Esophagus muscularis mucosa (tissue), 4 donors: ENCODE measurements at regions not wholly inside any gene's neighbourhood (a gene's known extent, or its start where the extent isn't known, plus 50 kb on each side); places are given as distances from the start of the nearest gene placed in this dataset.

Source experiments
- DNase-seq: peaks from one replicate; pipeline ENCODE4 v3.0.0-alpha.2; 2017; ENCODE audit errors: extremely low spot score
- H3K27ac ChIP-seq, 4 donors: fragments of 200-600 bp; sonication (generic); replicated peaks in 1 of 4; 1 replicate in 3 of 4; 2 replicates in 1 of 4; pipeline ENCODE4 v1.5.1; 2016 to 2019; ENCODE audit warnings: mild to moderate bottlenecking in 1 of 4
- H3K27me3 ChIP-seq, 4 donors: fragments of 200-600 bp; sonication (generic); one replicate each; pipeline versions ENCODE4 v1.5.1 to v1.6.0; 2016 to 2019
- H3K36me3 ChIP-seq, 4 donors: fragments of 200-600 bp; sonication (generic); one replicate each; pipeline ENCODE4 v1.5.1; 2016 to 2019
- H3K4me1 ChIP-seq, 4 donors: fragments of 200-600 bp; sonication (generic); one replicate each; pipeline ENCODE4 v1.5.1; 2016 to 2019
- H3K4me3 ChIP-seq, 4 donors: fragments of 200-600 bp; sonication (generic); 1 replicate in 2 of 4; 2 replicates in 2 of 4; pipeline ENCODE4 v1.5.1; 2016 to 2019; ENCODE audit warnings: mild to moderate bottlenecking in 4 of 4, moderate library complexity in 1 of 4
- H3K9me3 ChIP-seq, 4 donors: fragments of 200-600 bp; sonication (generic); 1 replicate in 3 of 4; 2 replicates in 1 of 4; pipeline ENCODE4 v1.5.1; 2016 to 2019
- CTCF ChIP-seq, 3 experiments: fragments of 200-600 bp in 2 of 3; fragments of 450-650 bp in 1 of 3; sonication (generic) in 2 of 3; IDR thresholded peaks; one replicate each; pipeline ENCODE4 v1.5.1; 2017 to 2019; ENCODE audit warnings: antibody characterized with exemption in 3 of 3, mild to moderate bottlenecking in 2 of 3, moderate library complexity in 1 of 3
- EP300 ChIP-seq: sonication (generic); formaldehyde crosslinking; IDR thresholded peaks from one replicate; pipeline ENCODE4 v1.6.1; 2017; ENCODE audit warnings: antibody characterized with exemption
- POLR2A ChIP-seq: fragments of 450-650 bp; IDR thresholded peaks from one replicate; pipeline ENCODE4 v1.6.1; 2017; ENCODE audit warnings: antibody characterized with exemption, moderate library complexity, mild to moderate bottlenecking, low read depth
- POLR2AphosphoS5 ChIP-seq, 2 donors: sonication (generic); formaldehyde crosslinking; IDR thresholded peaks; one replicate each; pipeline ENCODE4 v1.6.1; 2017; ENCODE audit warnings: antibody characterized with exemption in 2 of 2
- WGBS: methylation state at CpG from one replicate; pipeline ENCODE4 v1.1.5; 2018; 5-methylcytosine and 5-hydroxymethylcytosine counted together
- intact Hi-C: fragments of 100-400 bp; cut with DNase I; formaldehyde crosslinking; loops from one replicate; pipeline ENCODE4 v1.15.1; 2023

- Histone ChIP-seq H3K9me3 (no peaks in the 10 kb centered on the region), H3K27me3 (peaks cover 0 to 57% (median 0%) of the 10 kb centered on the region in 4 donors), H3K4me1 (no peaks in the 10 kb centered on the region), H3K4me3 (no peak overlapping the region), H3K36me3 (no peaks in the 10 kb centered on the region), H3K27ac (no peak overlapping the region)
- DNase-seq: no peak
- intact Hi-C loops: no loop called here
- 73% methylated on average over 2 of the region's 5 CpGs for WGBS
- TF ChIP-seq EP300: no peak
- no peak for TF ChIP-seq CTCF (IDR thresholded peaks at IDR 0.05)
- TF ChIP-seq POLR2AphosphoS5 (IDR thresholded peaks at IDR 0.05): no peak
- TF ChIP-seq POLR2A: no peak
Measured at GRCh38 chr17:79324194-79324593, 249.6 kb downstream of the ENGASE start.

GRCh38 chr17:79323566-79323965 is 248.9 kb downstream of the ENGASE start:
- Histone ChIP-seq H3K27ac (no peak overlapping the region), H3K4me1 (no peaks in the 10 kb centered on the region), H3K27me3 (peaks cover 0 to 50% (median 0%) of the 10 kb centered on the region in 4 donors), H3K9me3 (no peaks in the 10 kb centered on the region), H3K36me3 (no peaks in the 10 kb centered on the region), H3K4me3 (no peak overlapping the region)
- no peak for DNase-seq
- intact Hi-C loops: no loop called here
- no peak for TF ChIP-seq EP300
- TF ChIP-seq POLR2A: no peak
- TF ChIP-seq CTCF (IDR thresholded peaks at IDR 0.05): no peak
- WGBS: 76% methylated on average over 10 of the region's 10 CpGs

GRCh38 chr17:79322211-79323123 is 247.8 kb downstream of the ENGASE start:
- no peak overlapping the region for H3K4me3 ChIP-seq
- TF ChIP-seq EP300 (no peak), POLR2A (no peak), POLR2AphosphoS5 (IDR thresholded peaks at IDR 0.05) (no peak), CTCF (IDR thresholded peaks at IDR 0.05) (no peak)
- no peaks in the 10 kb centered on the region for H3K9me3 ChIP-seq
- H3K27ac ChIP-seq: no peak overlapping the region
- intact Hi-C loops: no loop called here
- H3K4me1 ChIP-seq: no peaks in the 10 kb centered on the region
- 75% methylated on average over 14 of the region's 14 CpGs for WGBS
- peaks cover 0 to 46% (median 0%) of the 10 kb centered on the region in 4 donors for H3K27me3 ChIP-seq
- no peak for DNase-seq
- H3K36me3 ChIP-seq: no peaks in the 10 kb centered on the region

- Histone ChIP-seq H3K27ac (no peak overlapping the region), H3K4me1 (no peaks in the 10 kb centered on the region), H3K9me3 (no peaks in the 10 kb centered on the region), H3K27me3 (peaks cover 0 to 52% (median 0%) of the 10 kb centered on the region in 4 donors), H3K4me3 (no peak overlapping the region), H3K36me3 (no peaks in the 10 kb centered on the region)
- TF ChIP-seq POLR2AphosphoS5 (IDR thresholded peaks at IDR 0.05) (no peak), EP300 (no peak), CTCF (IDR thresholded peaks at IDR 0.05) (no peak), POLR2A (no peak)
- WGBS: 75% methylated on average over 7 of the region's 7 CpGs
- intact Hi-C loops: no loop called here
- no peak for DNase-seq
Measured at GRCh38 chr17:79320331-79320730, 245.7 kb downstream of the ENGASE start.

GRCh38 chr17:79317916-79318315 is 243.3 kb downstream of the ENGASE start:
- H3K27me3 ChIP-seq: peaks cover 0 to 68% (median 0%) of the 10 kb centered on the region in 4 donors

More at GRCh38 chr17:79317916-79318315, 243.3 kb downstream of the ENGASE start:
- no peak overlapping the region for H3K4me3 ChIP-seq
- intact Hi-C loops: no loop called here
- DNase-seq: no peak
- H3K4me1 ChIP-seq: no peaks in the 10 kb centered on the region
- H3K9me3 ChIP-seq: no peaks in the 10 kb centered on the region
- no peaks in the 10 kb centered on the region for H3K36me3 ChIP-seq
- TF ChIP-seq EP300: no peak
- 78% methylated on average over 5 of the region's 5 CpGs for WGBS
- no peak overlapping the region for H3K27ac ChIP-seq
